GM20000 (cell line): ENCODE measurements at regions not wholly inside any gene's neighbourhood (a gene's known extent, or its start where the extent isn't known, plus 50 kb on each side); places are given as distances from the start of the nearest gene placed in this dataset.

Experiments used
- DNase-seq: peaks from one replicate; pipeline ENCODE4 v3.0.0; 2012; ENCODE audit warnings: low spot score
- CTCF ChIP-seq: IDR thresholded peaks from 2 replicates; pipeline ENCODE4 v1.5.1; 2012; ENCODE audit warnings: mild to moderate bottlenecking, control low read depth; ENCODE audit errors: extremely low read depth, missing control alignments

GRCh38 chr3:15978801-15979200, 181.0 kb upstream of the ANKRD28 start:
- no peak for DNase-seq
- no peak for TF ChIP-seq CTCF

GRCh38 chr3:15979495-15979894, 181.7 kb upstream of the ANKRD28 start:
- DNase-seq = no peak
- TF ChIP-seq CTCF = no peak

GRCh38 chr3:15979900-15980299, 182.1 kb upstream of the ANKRD28 start:
- DNase-seq = no peak
- TF ChIP-seq CTCF = no peak

- no peak for TF ChIP-seq CTCF
- DNase-seq = no peak
Observed at GRCh38 chr3:15982243-15982642, 184.5 kb upstream of the ANKRD28 start.

- DNase-seq = no peak
- no peak for TF ChIP-seq CTCF
Observed at GRCh38 chr3:15982667-15983196, 185.0 kb upstream of the ANKRD28 start.

GRCh38 chr3:15983232-15983631, 185.5 kb upstream of the ANKRD28 start:
- no peak for DNase-seq
- TF ChIP-seq CTCF = no peak

- DNase-seq = no peak
- TF ChIP-seq CTCF = no peak
Observed at GRCh38 chr3:15983693-15984092, 185.9 kb upstream of the ANKRD28 start.
